Peyer's patch (tissue), 4 donors: ENCODE measurements at regions not wholly inside any gene's neighbourhood (a gene's known extent, or its start where the extent isn't known, plus 50 kb on each side); places are given as distances from the start of the nearest gene placed in this dataset.

ENCODE experiments used
- DNase-seq, 3 donors: peaks; one replicate each; pipeline ENCODE4 v3.0.0-alpha.2; 2017 to 2019
- H3K27ac ChIP-seq, 4 donors: fragments of 200-600 bp; sonication (generic); one replicate each; pipeline ENCODE4 v1.5.1; 2016 to 2019
- H3K27me3 ChIP-seq, 2 donors: fragments of 200-600 bp; sonication (generic); one replicate each; pipeline ENCODE4 v1.5.1; 2019
- H3K36me3 ChIP-seq, 3 donors: fragments of 200-600 bp; sonication (generic); one replicate each; pipeline ENCODE4 v1.5.1; 2016 to 2019
- H3K4me1 ChIP-seq, 4 donors: fragments of 200-600 bp; sonication (generic); one replicate each; pipeline ENCODE4 v1.5.1; 2016 to 2019
- H3K4me3 ChIP-seq, 4 donors: fragments of 200-600 bp; sonication (generic); 1 replicate in 3 of 4; 2 replicates in 1 of 4; pipeline ENCODE4 v1.5.1; 2016 to 2019; ENCODE audit warnings: mild to moderate bottlenecking in 1 of 4
- H3K9me3 ChIP-seq, 4 donors: fragments of 200-600 bp; sonication (generic); one replicate each; pipeline ENCODE4 v1.5.1; 2016 to 2019; ENCODE audit warnings: mild to moderate bottlenecking in 1 of 4
- CTCF ChIP-seq, 6 experiments: fragments of 450-650 bp in 4 of 6; fragments of 200-600 bp in 2 of 6; sonication (generic) in 1 of 6; IDR thresholded peaks; one replicate each; pipeline ENCODE4 v1.5.1; 2017 to 2019; ENCODE audit warnings: antibody characterized with exemption in 6 of 6, mild to moderate bottlenecking in 3 of 6, moderate library complexity in 1 of 6
- POLR2A ChIP-seq, 2 donors: fragments of 450-650 bp; IDR thresholded peaks; one replicate each; pipeline ENCODE4 v1.5.1; 2017; ENCODE audit warnings: antibody characterized with exemption in 2 of 2, mild to moderate bottlenecking in 2 of 2, moderate library complexity in 2 of 2

- Histone ChIP-seq H3K27ac (no peak overlapping the region), H3K27me3 (no peaks in the 10 kb centered on the region), H3K4me3 (no peak overlapping the region), H3K36me3 (no peaks in the 10 kb centered on the region), H3K9me3 (no peaks in the 10 kb centered on the region), H3K4me1 (no peaks in the 10 kb centered on the region)
- DNase-seq, result no peak
- no peak for TF ChIP-seq POLR2A (IDR thresholded peaks at IDR 0.05)
- no peak for TF ChIP-seq CTCF (IDR thresholded peaks at IDR 0.05)
Measured at GRCh38 chr11:33984682-33985389, 66.7 kb upstream of the CAPRIN1 start.

GRCh38 chr11:33982661-33983060 is 68.9 kb upstream of the CAPRIN1 start:
- DNase-seq, result no peak
- TF ChIP-seq CTCF (IDR thresholded peaks at IDR 0.05), result no peak
- no peak for TF ChIP-seq POLR2A (IDR thresholded peaks at IDR 0.05)
- no peaks in the 10 kb centered on the region for H3K36me3 ChIP-seq
- no peak overlapping the region for H3K4me3 ChIP-seq
- H3K9me3 ChIP-seq, result no peaks in the 10 kb centered on the region
- H3K27ac ChIP-seq, result no peak overlapping the region
- H3K27me3 ChIP-seq, result no peaks in the 10 kb centered on the region
- no peaks in the 10 kb centered on the region for H3K4me1 ChIP-seq

- H3K36me3 ChIP-seq, result no peaks in the 10 kb centered on the region
- no peaks in the 10 kb centered on the region for H3K9me3 ChIP-seq
- H3K4me3 ChIP-seq, result no peak overlapping the region
- H3K27ac ChIP-seq, result no peak overlapping the region
- H3K4me1 ChIP-seq, result no peaks in the 10 kb centered on the region
- TF ChIP-seq POLR2A (IDR thresholded peaks at IDR 0.05), result no peak
- no peak for TF ChIP-seq CTCF (IDR thresholded peaks at IDR 0.05)
- no peak for DNase-seq
- no peaks in the 10 kb centered on the region for H3K27me3 ChIP-seq
Measured at GRCh38 chr11:33980897-33981296, 70.6 kb upstream of the CAPRIN1 start.

- Histone ChIP-seq H3K4me1 (no peaks in the 10 kb centered on the region), H3K27ac (no peak overlapping the region), H3K27me3 (no peaks in the 10 kb centered on the region), H3K9me3 (no peaks in the 10 kb centered on the region), H3K4me3 (no peak overlapping the region), H3K36me3 (no peaks in the 10 kb centered on the region)
- DNase-seq, result no peak
- no peak for TF ChIP-seq POLR2A (IDR thresholded peaks at IDR 0.05)
- TF ChIP-seq CTCF (IDR thresholded peaks at IDR 0.05), result no peak
Measured at GRCh38 chr11:33978376-33978775, 73.2 kb upstream of the CAPRIN1 start.

- TF ChIP-seq POLR2A (IDR thresholded peaks at IDR 0.05) (no peak), CTCF (IDR thresholded peaks at IDR 0.05) (no peak)
- DNase-seq, result no peak
- no peaks in the 10 kb centered on the region for H3K4me1 ChIP-seq
- no peak overlapping the region for H3K27ac ChIP-seq
- H3K27me3 ChIP-seq, result no peaks in the 10 kb centered on the region
- H3K9me3 ChIP-seq, result no peaks in the 10 kb centered on the region
- no peak overlapping the region for H3K4me3 ChIP-seq
- no peaks in the 10 kb centered on the region for H3K36me3 ChIP-seq
Measured at GRCh38 chr11:33977676-33978075, 73.9 kb upstream of the CAPRIN1 start.
